K562 (cell line): ENCODE measurements at regions not wholly inside any gene's neighbourhood (a gene's known extent, or its start where the extent isn't known, plus 50 kb on each side); places are given as distances from the start of the nearest gene placed in this dataset.

Experiments used
- ATAC-seq: fragments of 200-7000 bp; cut with Tn5 transposase; 3 replicates; pipeline ENCODE4 v1.9.1; 2020; ENCODE audit warnings: moderate library complexity
- BruUV-seq: library from RNA; stranded (reverse); fragments of 400-500 nt; replicated peaks from 2 replicates; lab custom pipeline; 2021; lab: Mats Ljungman, UMichigan
- CTCF ChIA-PET: fragments of 300-600 bp; formaldehyde crosslinking; extraction: SDS; loops from one replicate; lab custom pipeline; 2021; ENCODE audit warnings: low intra/inter-chr PET ratio; lab: Yijun Ruan, JAX
- POLR2A ChIA-PET: fragments of 300-600, 350-650 bp; sonication (Branson Sonifier 250); formaldehyde crosslinking; extraction: SDS; loops from one replicate; lab custom pipeline; 2021; ENCODE audit warnings: antibody characterized with exemption, inconsistent platforms; lab: Yijun Ruan, JAX
- DNase-seq, 4 experiments: peaks; one replicate each; pipeline versions ENCODE4 v3.0.0 to v3.0.0-alpha.2; 2011 to 2018; ENCODE audit warnings: low spot score in 3 of 4, mixed read lengths in 3 of 4; ENCODE audit errors: extremely low read depth in 1 of 4
- FAIRE-seq: peaks from 2 replicates; lab custom pipeline; 2011; peaks lifted over from hg19 to GRCh38; lab: Jason Lieb, UNC
- H2AFZ ChIP-seq: 2 replicates; pipeline ENCODE4 v1.6.0; 2011; ENCODE audit warnings: low read depth, low read length, control low read depth, inconsistent platforms
- H3K27ac ChIP-seq: fragments of 200-600 bp; 3 replicates; pipeline ENCODE4 v1.8.0; 2011; ENCODE audit warnings: low read depth, mild to moderate bottlenecking, control low read depth, inconsistent platforms, low read length, moderate library complexity, mixed read lengths; ENCODE audit errors: extremely low read depth
- H3K27me3 ChIP-seq, 2 experiments: fragments of 300-600 bp in 1 of 2; 2 replicates in 1 of 2; 3 replicates in 1 of 2; pipeline versions ENCODE4 v1.6.0 to v1.8.0; 2011; ENCODE audit warnings: inconsistent platforms in 2 of 2, low read length in 2 of 2, mild to moderate bottlenecking in 1 of 2, mixed read lengths in 1 of 2, moderate library complexity in 1 of 2; ENCODE audit not compliant: control insufficient read depth in 2 of 2, insufficient read depth in 2 of 2
- H3K36me3 ChIP-seq: fragments of 300-600 bp; 3 replicates; pipeline ENCODE4 v1.8.0; 2011; ENCODE audit warnings: mild to moderate bottlenecking, low read length, inconsistent platforms; ENCODE audit not compliant: control insufficient read depth, insufficient read depth
- H3K4me1 ChIP-seq, 2 experiments: fragments of 200-600 bp in 1 of 2; replicated peaks in 1 of 2; 2 replicates in 1 of 2; 3 replicates in 1 of 2; pipeline versions ENCODE4 v1.5.1 to v1.8.0; 2011; ENCODE audit warnings: inconsistent platforms in 2 of 2, low read length in 2 of 2, mild to moderate bottlenecking in 1 of 2, mixed read lengths in 1 of 2, moderate library complexity in 1 of 2; ENCODE audit not compliant: control insufficient read depth in 2 of 2, insufficient read depth in 2 of 2
- H3K4me2 ChIP-seq: 2 replicates; pipeline ENCODE4 v1.6.1; 2011; ENCODE audit warnings: low read length, control low read depth, inconsistent platforms, mixed read lengths; ENCODE audit not compliant: insufficient read depth
- H3K4me3 ChIP-seq: fragments of 200-600 bp; sonication (generic), shearing (Covaris generic); 2 replicates; pipeline ENCODE4 v1.5.1; 2016; ENCODE audit warnings: control low read depth, inconsistent platforms
- H3K79me2 ChIP-seq: fragments of 200-600 bp; 3 replicates; pipeline ENCODE4 v1.8.0; 2011; ENCODE audit warnings: low read length, inconsistent platforms; ENCODE audit not compliant: control insufficient read depth, insufficient read depth
- H3K9ac ChIP-seq, 2 experiments: 2 replicates each; pipeline versions ENCODE4 v1.6.0 to v1.6.1; 2011; ENCODE audit warnings: low read depth in 2 of 2, low read length in 2 of 2, control low read depth in 1 of 2, inconsistent platforms in 1 of 2, mild to moderate bottlenecking in 1 of 2, mixed read lengths in 1 of 2; ENCODE audit not compliant: insufficient read depth in 1 of 2
- H3K9me1 ChIP-seq: one replicate; pipeline ENCODE4 v1.6.0; 2011; ENCODE audit warnings: inconsistent platforms, mild to moderate bottlenecking, low read length, moderate library complexity; ENCODE audit not compliant: control insufficient read depth, insufficient read depth
- H3K9me3 ChIP-seq: replicated peaks from 2 replicates; pipeline ENCODE4 v1.5.1; 2011; ENCODE audit warnings: low read depth, low read length, inconsistent platforms; ENCODE audit not compliant: control insufficient read depth, insufficient read depth
- H4K20me1 ChIP-seq: replicated peaks from 2 replicates; pipeline ENCODE4 v1.6.1; 2011; ENCODE audit warnings: low read length, inconsistent platforms, mixed read lengths; ENCODE audit not compliant: control insufficient read depth, insufficient read depth
- NKRF ChIP-seq: fragments of 450-650 bp; IDR thresholded peaks from 2 replicates; pipeline ENCODE4 v1.6.1; 2016; ENCODE audit warnings: borderline replicate concordance
- RERE ChIP-seq: sonication (generic); formaldehyde crosslinking; IDR thresholded peaks from 2 replicates; pipeline ENCODE4 v1.8.0; 2023; ENCODE audit warnings: missing genetic modification reagents, mild to moderate bottlenecking, borderline replicate concordance
- SUPT5H ChIP-seq: fragments of 450-650 bp; IDR thresholded peaks from 2 replicates; pipeline ENCODE4 v1.6.1; 2016
- TFAP4 ChIP-seq: sonication (generic); formaldehyde crosslinking; IDR thresholded peaks from 2 replicates; pipeline ENCODE4 v1.8.0; 2022; ENCODE audit warnings: missing genetic modification reagents, mild to moderate bottlenecking, moderate library complexity, borderline replicate concordance
- WGBS: fragments of 100-300 bp; shearing (Covaris generic); methylation state at CpG from one replicate; pipeline ENCODE4 v1.1.6; 2016; ENCODE audit warnings: low coverage, mixed read lengths; ENCODE audit not compliant: insufficient coverage; ENCODE audit errors: missing lambda C conversion rate; 5-methylcytosine and 5-hydroxymethylcytosine counted together
- in situ Hi-C: fragments of 300-500 bp; cut with MboI; formaldehyde crosslinking; loops from 4 replicates; pipeline ENCODE4 v1.15.0; 2018; ENCODE audit warnings: inconsistent platforms, mixed read lengths
- intact Hi-C: fragments of 100-400 bp; cut with micrococcal nuclease; formaldehyde crosslinking; loops from 2 replicates; pipeline ENCODE4 v1.14.2; 2022

GRCh38 chr6:147869201-147869600 lies 360.7 kb downstream of the SAMD5 start:
- no peaks in the 10 kb centered on the region for H3K9me1 ChIP-seq
- FAIRE-seq = no peak
- no peak overlapping the region for H2AFZ ChIP-seq
- H3K9me3 ChIP-seq = no peaks in the 10 kb centered on the region
- ChIA-PET CTCF (no interaction called here), POLR2A (no interaction called here)
- H3K79me2 ChIP-seq = no peaks in the 10 kb centered on the region
- H4K20me1 ChIP-seq = no peaks in the 10 kb centered on the region
- H3K4me2 ChIP-seq = no peak overlapping the region
- no peak overlapping the region for H3K9ac ChIP-seq
- 0% methylated on average over 2 of the region's 2 CpGs for WGBS
- no peak for ATAC-seq
- no peak for DNase-seq
- no peaks in the 10 kb centered on the region for H3K36me3 ChIP-seq
- H3K4me3 ChIP-seq = no peak overlapping the region
- TF ChIP-seq RERE (no peak), TFAP4 (no peak), NKRF (no peak), SUPT5H (no peak)
- TF ChIP-seq, all 486 proteins: peak for 0
- no peak overlapping the region for H3K27ac ChIP-seq
- no peaks in the 10 kb centered on the region for H3K4me1 ChIP-seq
- no TSS peak for BruUV-seq
- in situ Hi-C loops (no loop called here), intact Hi-C loops (no loop called here)
- H3K27me3 ChIP-seq = no peaks in the 10 kb centered on the region
